ENCODE measurements at regions not wholly inside any gene's neighbourhood (a gene's known extent, or its start where the extent isn't known, plus 50 kb on each side); places are given as distances from the start of the nearest gene placed in this dataset.
A peak's percentile ranks its signal among the peaks of the same experiment; 100 is the strongest.
"Not testable (repeated sequence)": the region's sequence is repeated elsewhere in the genome, so short reads cannot be mapped to it uniquely, and the experiment has no call there.

DNA sequence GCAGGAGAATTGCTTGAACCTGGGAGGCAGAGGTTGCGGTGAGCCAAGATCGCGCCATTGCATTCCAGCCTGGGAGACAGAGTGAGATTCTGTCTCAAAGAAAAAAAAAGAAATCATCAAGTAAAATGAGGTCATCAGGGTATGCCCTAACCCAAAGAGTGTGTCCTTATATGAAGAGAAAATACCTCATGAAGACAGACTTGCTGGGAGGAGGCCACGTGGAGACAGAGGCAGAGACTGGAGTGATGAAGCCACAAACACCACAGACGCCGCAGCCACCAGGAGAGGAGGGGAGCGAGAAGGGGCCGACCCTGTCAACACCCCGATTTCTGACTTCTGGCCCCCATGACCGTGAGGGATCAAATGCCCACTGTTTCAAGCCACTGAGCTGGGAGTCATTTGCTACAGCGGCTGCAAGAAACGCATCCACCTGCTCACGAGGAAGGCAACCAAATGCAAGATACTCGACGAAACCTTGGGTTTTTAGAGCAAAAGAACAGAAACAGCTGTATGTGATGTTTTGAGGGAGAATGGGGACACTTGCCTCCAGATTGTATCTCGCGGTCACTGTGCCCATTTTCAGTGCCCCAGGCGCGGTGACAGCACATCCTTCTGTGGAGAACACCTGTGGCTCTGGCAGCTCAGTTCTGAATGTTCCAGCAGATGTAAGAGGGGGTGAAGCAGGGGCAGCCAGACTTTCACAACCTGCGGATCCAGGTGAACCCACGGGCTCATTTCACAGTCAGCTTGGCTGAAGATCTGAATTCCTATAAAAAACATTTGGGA lies 1317.2 kb downstream of the TBC1D22A start:
- no peak for DNase-seq

DNA sequence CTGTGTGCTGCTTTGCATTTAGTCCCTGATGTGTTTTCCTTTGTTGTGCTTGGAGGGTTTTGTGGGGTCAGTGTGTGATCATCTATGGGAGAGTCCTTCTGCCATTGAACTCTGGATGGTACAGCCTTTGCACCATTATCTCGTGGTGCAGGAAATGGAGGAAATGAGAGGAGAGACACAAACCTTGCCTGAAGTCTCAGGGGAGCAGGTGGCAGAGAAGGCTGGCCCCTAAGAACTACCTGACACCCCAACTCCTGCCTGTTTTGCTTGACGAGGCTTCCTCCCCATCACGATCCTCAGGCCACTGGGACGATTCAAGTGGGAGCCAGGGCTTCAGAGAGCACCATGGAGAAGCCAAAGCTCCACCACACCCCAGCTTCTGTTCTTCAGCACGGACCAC lies 1316.4 kb downstream of the TBC1D22A start:
- no peak for DNase-seq

DNA sequence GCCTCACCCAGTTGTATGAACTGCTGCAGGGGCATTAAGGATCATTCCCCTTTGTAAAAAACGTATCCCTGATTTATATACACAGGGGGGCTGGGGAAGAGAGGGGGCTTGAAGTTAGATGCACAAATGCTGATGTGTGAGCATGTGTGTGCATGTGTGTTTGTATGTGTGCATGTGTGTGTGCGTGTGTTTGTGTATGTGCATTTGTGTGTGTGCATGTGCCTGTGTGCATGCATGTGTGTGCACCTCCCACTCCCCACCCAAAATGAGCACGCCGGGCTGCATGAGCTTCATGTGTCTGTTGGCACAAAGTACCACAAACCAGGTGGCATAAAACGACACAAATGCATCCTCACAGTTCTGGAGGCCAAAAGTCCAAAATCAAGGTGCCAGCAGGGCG lies 1315.2 kb downstream of the TBC1D22A start:
- DNase-seq, result no peak

GRCh38 chr22:48076008-48076407 lies 1313.6 kb downstream of the TBC1D22A start:
- DNase-seq, result no peak

GRCh38 chr22:48075604-48076003 lies 1313.2 kb downstream of the TBC1D22A start:
- no peak for DNase-seq

DNA sequence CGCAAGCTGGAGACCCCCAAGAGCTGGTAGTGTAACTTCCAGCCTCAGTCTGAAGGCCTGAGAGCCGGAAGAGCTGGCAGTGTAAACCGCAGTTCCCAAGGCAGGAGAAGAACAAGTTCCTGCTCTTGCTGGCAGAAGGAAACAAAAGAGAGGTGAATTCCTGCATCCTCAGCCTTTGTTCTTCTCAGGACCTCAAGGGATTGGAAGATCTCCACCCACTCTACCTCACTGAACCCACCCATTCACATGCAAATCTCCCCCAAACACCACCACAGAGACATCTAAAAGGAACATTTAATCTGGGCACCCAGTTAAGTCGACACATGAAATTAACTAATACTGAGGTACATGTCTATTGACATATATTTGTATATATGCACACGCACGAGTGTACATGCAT lies 1310.3 kb downstream of the TBC1D22A start:
- DNase-seq, result no peak

- DNase-seq, result peak; percentile 66
Measured at GRCh38 chr22:48071828-48072227, 1309.4 kb downstream of the TBC1D22A start.

DNA sequence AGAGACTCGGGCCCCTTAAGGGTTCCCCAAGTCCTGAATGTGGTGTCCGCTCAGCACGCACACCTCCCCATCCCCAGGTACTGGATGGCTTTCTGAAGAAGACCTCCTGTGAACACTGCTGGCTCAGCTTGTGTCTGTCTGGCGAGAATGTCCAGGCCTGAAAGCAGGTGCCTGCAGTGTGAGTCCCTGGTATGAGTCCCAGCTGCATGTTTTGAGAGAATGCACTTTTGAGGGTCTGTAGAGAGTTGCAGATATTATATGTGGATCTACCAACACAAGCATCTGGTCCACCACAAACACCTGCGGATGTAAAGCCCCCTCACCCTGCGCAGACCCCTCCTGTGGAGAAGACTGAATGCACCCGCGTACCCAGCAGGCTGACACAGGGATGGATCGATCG lies 1308.9 kb downstream of the TBC1D22A start:
- no peak for DNase-seq

- peak; percentile 55 for DNase-seq
Measured at GRCh38 chr22:48070760-48071159, 1308.3 kb downstream of the TBC1D22A start.

DNA sequence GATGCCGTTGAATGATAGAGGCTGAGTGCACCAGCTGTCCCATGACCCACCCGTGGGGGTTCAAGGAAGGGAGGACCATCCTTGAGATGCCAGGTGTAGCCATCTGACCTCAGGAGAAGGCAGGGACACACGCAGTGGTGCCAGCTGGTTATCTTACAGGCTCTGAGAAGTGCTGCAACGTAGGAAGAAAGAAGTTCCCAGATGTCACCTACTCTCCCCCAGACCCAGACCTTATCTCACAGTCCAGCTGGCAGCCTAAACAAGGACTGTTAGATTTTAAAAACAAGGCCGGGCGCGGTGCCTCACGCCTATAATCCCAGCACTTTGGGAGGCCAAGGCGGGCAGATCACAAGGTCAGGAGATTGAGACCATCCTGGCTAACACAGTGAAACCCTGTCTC lies 1307.6 kb downstream of the TBC1D22A start:
- no peak for DNase-seq

DNA sequence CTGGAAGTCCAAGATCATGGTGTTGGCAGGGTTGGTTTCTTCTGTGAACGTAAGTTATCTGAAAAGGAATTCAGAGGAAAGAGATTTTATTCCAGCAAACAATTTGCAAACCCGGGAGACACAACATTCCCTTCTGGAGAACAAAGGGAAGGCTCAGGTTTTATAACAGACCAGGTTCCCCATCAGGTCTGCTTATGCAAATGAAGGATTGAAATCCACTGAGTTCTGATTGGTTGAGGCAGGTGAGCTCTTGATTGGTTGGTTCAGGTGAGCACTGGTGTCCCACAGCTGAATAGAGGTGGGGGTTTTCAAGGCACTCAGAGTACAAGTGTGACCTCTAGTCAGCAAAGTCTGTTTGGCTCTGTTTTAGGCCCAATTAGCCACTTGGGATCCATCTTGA lies 1306.8 kb downstream of the TBC1D22A start:
- no peak for DNase-seq

- no peak for DNase-seq
Measured at GRCh38 chr22:48068323-48068885, 1306.0 kb downstream of the TBC1D22A start.

GRCh38 chr22:48065892-48066291 lies 1303.4 kb downstream of the TBC1D22A start:
- no peak for DNase-seq

- peak; percentile 62 for DNase-seq
Measured at GRCh38 chr22:48061726-48062125, 1299.3 kb downstream of the TBC1D22A start.

DNA sequence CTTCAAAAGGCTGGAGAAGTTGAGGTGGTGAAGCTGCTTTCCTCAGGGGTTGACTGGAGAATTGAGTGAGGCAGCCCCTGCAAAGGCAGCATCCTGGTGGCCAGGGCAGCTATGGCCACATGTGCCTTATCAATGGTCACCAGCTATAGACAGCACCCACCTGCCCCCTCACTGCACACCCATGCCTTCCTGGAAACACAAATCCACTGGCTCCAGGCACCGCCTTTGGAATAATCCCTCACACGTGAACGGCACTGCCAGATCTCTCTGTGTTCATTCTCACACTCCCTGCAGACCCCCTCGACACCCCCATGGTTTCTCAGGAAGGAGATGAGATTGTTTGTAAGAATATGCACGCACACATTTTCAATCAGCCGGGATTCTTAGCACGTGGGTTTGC lies 1297.8 kb downstream of the TBC1D22A start:
- DNase-seq, result no peak

GRCh38 chr22:48059521-48059920 lies 1297.1 kb downstream of the TBC1D22A start:
- not testable (repeated sequence) for DNase-seq

- no peak for DNase-seq
Measured at GRCh38 chr22:48057116-48057835, 1294.8 kb downstream of the TBC1D22A start.

DNA sequence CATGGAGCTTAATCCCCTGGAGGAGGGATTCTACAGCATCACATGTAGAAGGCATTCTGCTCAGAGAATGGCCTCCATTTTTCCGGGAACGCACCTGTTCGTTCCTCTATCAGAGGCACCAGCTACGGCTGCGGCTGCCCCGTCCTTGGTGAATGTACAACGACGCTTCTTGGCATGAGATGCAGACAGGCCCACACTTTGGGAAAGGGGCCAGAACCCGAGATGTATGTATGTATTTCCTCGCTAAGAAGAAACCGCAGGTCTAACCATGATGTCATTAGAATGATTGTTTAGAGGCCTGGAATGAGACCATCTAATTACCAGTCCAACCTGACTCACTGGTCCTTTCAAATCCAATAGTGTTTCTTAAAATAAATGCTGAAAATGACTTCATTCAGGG lies 1293.4 kb downstream of the TBC1D22A start:
- DNase-seq, result no peak

DNA sequence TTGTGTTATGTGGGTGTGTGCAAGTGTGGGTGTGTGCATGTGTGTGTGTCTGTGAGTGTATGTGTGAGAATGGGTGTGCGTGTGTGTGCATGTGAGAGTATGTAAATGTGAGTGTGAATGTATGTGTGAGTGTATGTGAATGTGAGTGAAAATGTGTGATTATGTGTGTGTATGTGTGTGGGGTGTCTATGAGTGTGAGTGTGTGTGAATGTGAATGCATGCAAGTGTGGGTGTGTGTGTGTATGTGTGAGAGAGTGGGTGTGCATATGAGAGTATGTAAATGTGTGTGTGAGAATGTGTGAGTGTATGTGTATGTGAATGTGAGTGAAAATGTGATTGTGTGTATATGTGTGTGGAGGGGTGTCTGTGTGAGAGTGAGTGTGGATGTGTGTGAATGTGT lies 1292.7 kb downstream of the TBC1D22A start:
- DNase-seq, result no peak

- no peak for DNase-seq
Measured at GRCh38 chr22:48054596-48054995, 1292.1 kb downstream of the TBC1D22A start.

DNA sequence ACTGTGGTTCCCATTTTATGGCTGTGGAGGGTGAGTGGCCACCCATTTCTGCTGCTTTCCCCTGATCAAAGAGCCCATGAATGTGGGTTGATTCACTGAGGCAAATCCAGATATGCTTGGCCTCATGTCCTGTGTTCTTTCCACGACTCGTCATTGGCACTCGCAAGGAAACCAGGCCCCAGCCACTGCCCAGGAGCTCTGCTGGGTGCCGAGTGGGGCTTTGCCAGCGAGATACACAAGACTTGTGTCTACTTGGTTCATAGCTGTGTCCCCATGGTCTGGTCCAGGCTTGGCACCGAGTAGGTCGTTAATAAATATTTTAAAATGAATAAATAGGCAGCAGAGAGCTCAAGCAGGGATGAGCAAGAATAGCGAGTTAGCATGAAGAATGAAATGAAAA lies 1291.5 kb downstream of the TBC1D22A start:
- no peak for DNase-seq

- peak; percentile 50 for DNase-seq
Measured at GRCh38 chr22:48053486-48053885, 1291.0 kb downstream of the TBC1D22A start.

GRCh38 chr22:48052621-48052890 lies 1290.1 kb downstream of the TBC1D22A start:
- no peak for DNase-seq
